ENCODE measurements at regions not wholly inside any gene's neighbourhood (a gene's known extent, or its start where the extent isn't known, plus 50 kb on each side); places are given as distances from the start of the nearest gene placed in this dataset.

DNA sequence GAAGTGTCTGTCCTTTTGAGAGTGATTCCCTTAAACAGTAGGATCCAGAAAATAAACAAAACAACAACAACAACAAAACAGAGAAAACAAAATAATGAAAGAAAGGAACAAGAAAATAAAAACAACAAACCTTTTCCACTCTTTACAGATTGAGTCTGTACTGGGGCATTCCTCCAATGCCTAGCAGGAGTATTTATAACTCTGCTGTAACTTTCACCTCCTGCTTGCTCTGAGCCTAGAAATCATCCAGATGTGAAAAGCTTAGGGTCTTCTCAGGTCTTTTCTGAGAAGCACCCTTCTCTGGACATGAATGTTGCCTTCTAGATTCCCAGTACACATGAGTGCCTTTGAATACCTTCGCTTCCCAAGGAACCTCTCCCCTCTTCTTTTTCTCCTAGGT, 1239.4 kb downstream of the CNTNAP5 start:
- Histone ChIP-seq H3K9me3 (ENCODE audit: severe bottlenecking) (no peaks in the 10 kb centered on the region), H3K36me3 (no peaks in the 10 kb centered on the region), H3K27ac (no peak overlapping the region), H3K4me3 (ENCODE audit: low read depth, low read length) (no peak overlapping the region), H3K27me3 (ENCODE audit: insufficient read depth, low read depth, severe bottlenecking) (peaks cover 12% of the 10 kb centered on the region)
- TF ChIP-seq, protein P1, sequence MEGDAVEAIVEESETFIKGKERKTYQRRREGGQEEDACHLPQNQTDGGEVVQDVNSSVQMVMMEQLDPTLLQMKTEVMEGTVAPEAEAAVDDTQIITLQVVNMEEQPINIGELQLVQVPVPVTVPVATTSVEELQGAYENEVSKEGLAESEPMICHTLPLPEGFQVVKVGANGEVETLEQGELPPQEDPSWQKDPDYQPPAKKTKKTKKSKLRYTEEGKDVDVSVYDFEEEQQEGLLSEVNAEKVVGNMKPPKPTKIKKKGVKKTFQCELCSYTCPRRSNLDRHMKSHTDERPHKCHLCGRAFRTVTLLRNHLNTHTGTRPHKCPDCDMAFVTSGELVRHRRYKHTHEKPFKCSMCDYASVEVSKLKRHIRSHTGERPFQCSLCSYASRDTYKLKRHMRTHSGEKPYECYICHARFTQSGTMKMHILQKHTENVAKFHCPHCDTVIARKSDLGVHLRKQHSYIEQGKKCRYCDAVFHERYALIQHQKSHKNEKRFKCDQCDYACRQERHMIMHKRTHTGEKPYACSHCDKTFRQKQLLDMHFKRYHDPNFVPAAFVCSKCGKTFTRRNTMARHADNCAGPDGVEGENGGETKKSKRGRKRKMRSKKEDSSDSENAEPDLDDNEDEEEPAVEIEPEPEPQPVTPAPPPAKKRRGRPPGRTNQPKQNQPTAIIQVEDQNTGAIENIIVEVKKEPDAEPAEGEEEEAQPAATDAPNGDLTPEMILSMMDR (IDR thresholded peaks at IDR 0.05; ENCODE audit: low read depth, low read length), result no peak
- DNase-seq, result no peak

- no peak overlapping the region for H3K27ac ChIP-seq
- no peaks in the 10 kb centered on the region for H3K36me3 ChIP-seq
- TF ChIP-seq, protein P1 (IDR thresholded peaks at IDR 0.05; ENCODE audit: low read depth, low read length), result no peak
- H3K9me3 ChIP-seq (ENCODE audit: severe bottlenecking), result no peaks in the 10 kb centered on the region
- peaks cover 12% of the 10 kb centered on the region for H3K27me3 ChIP-seq (ENCODE audit: insufficient read depth, low read depth, severe bottlenecking)
- H3K4me3 ChIP-seq (ENCODE audit: low read depth, low read length), result no peak overlapping the region
- DNase-seq, result no peak
These were observed 1242.6 kb downstream of the CNTNAP5 start for GRCh38 chr2:125267683-125268082.

GRCh38 chr2:125272651-125273050, 1247.6 kb downstream of the CNTNAP5 start:
- Histone ChIP-seq H3K4me3 (ENCODE audit: low read depth, low read length) (no peak overlapping the region), H3K36me3 (no peaks in the 10 kb centered on the region), H3K27ac (no peak overlapping the region), H3K9me3 (ENCODE audit: severe bottlenecking) (no peaks in the 10 kb centered on the region), H3K27me3 (ENCODE audit: insufficient read depth, low read depth, severe bottlenecking) (peaks cover 3% of the 10 kb centered on the region)
- TF ChIP-seq, protein P1 (IDR thresholded peaks at IDR 0.05; ENCODE audit: low read depth, low read length), result no peak
- no peak for DNase-seq

DNA sequence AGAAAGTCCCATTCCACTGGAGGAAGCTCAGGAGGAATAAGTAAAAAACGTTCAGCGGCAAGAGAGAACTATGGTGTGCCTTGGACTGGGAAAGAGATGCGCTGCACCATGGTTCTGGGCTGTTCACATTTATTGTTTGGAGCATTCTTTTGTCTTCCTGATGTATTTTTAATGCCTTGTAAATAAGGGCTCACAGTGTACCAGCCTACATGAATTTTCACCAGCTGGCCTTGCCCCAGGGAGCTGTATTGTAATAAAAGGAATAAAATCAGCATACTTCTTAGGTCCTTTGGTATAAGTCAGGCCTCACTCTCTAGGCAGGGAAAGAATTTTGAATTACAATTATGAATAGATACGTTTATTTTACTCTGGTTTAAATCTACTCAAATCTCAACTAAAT, 1249.6 kb downstream of the CNTNAP5 start:
- no peaks in the 10 kb centered on the region for H3K9me3 ChIP-seq (ENCODE audit: severe bottlenecking)
- no peak overlapping the region for H3K4me3 ChIP-seq (ENCODE audit: low read depth, low read length)
- TF ChIP-seq, protein P1 (IDR thresholded peaks at IDR 0.05; ENCODE audit: low read depth, low read length), result no peak
- H3K27me3 ChIP-seq (ENCODE audit: insufficient read depth, low read depth, severe bottlenecking), result peaks cover 6% of the 10 kb centered on the region
- no peaks in the 10 kb centered on the region for H3K36me3 ChIP-seq
- no peak overlapping the region for H3K27ac ChIP-seq
- no peak for DNase-seq

DNA sequence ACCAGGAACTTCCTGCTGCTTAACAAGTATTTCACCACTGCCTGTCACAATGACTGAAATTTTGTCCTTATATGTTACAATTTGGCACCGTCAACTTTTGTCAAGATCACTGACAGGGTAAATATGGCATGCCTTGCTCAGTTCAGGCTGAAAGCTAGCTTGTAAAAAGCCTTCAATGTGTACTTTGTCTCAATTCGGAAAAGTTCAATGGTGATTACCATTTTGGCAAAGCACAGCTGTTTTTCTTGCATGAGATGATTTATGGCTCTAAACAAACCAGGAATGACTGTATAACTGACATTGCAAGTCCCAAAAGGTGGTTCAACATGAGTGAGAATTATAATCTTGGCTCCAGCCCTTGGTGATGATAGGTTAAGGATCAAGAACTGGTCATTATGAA, 1255.2 kb downstream of the CNTNAP5 start:
- Histone ChIP-seq H3K36me3 (no peaks in the 10 kb centered on the region), H3K9me3 (ENCODE audit: severe bottlenecking) (no peaks in the 10 kb centered on the region), H3K27me3 (ENCODE audit: insufficient read depth, low read depth, severe bottlenecking) (peaks cover 6% of the 10 kb centered on the region), H3K27ac (no peak overlapping the region), H3K4me3 (ENCODE audit: low read depth, low read length) (no peak overlapping the region)
- TF ChIP-seq, protein P1 (IDR thresholded peaks at IDR 0.05; ENCODE audit: low read depth, low read length), result no peak
- no peak for DNase-seq

GRCh38 chr2:125281242-125281641, 1256.2 kb downstream of the CNTNAP5 start:
- no peak overlapping the region for H3K27ac ChIP-seq
- no peak for DNase-seq
- TF ChIP-seq, protein P1 (IDR thresholded peaks at IDR 0.05; ENCODE audit: low read depth, low read length), result no peak
- no peaks in the 10 kb centered on the region for H3K9me3 ChIP-seq (ENCODE audit: severe bottlenecking)
- H3K4me3 ChIP-seq (ENCODE audit: low read depth, low read length), result no peak overlapping the region
- no peaks in the 10 kb centered on the region for H3K36me3 ChIP-seq
- peaks cover 6% of the 10 kb centered on the region for H3K27me3 ChIP-seq (ENCODE audit: insufficient read depth, low read depth, severe bottlenecking)
